Endothelial cell of umbilical vein (primary cell): ENCODE measurements at regions not wholly inside any gene's neighbourhood (a gene's known extent, or its start where the extent isn't known, plus 50 kb on each side); places are given as distances from the start of the nearest gene placed in this dataset.

Experiments
- BruUV-seq: library from RNA; stranded (reverse); fragments of 400-500 nt; replicated peaks from 2 replicates; lab custom pipeline; 2021; lab: Mats Ljungman, UMichigan
- CTCF ChIA-PET: fragments of 300-600, 350-600 bp; sonication (Branson Sonifier 250); formaldehyde crosslinking; loops from one replicate; lab custom pipeline; 2021; ENCODE audit warnings: antibody characterized with exemption, inconsistent platforms; lab: Charles Lee
- POLR2A ChIA-PET: fragments of 300-600, 350-600 bp; sonication (Branson Sonifier 250); formaldehyde crosslinking; loops from one replicate; lab custom pipeline; 2021; ENCODE audit warnings: antibody characterized with exemption, inconsistent platforms; lab: Charles Lee
- DNase-seq: peaks from one replicate; pipeline ENCODE4 v3.0.0-alpha.2; 2011; ENCODE audit warnings: low read depth, low spot score
- FAIRE-seq: peaks from 2 replicates; lab custom pipeline; 2011; peaks lifted over from hg19 to GRCh38; lab: Jason Lieb, UNC
- H2AFZ ChIP-seq: 2 replicates; pipeline ENCODE4 v1.6.0; 2012; ENCODE audit warnings: low read depth, low read length, control low read depth, inconsistent platforms
- H3K27ac ChIP-seq: 2 replicates; pipeline ENCODE4 v1.5.1; 2011; ENCODE audit warnings: low read depth, mild to moderate bottlenecking, control low read depth, low read length, moderate library complexity; ENCODE audit not compliant: insufficient read depth
- H3K27me3 ChIP-seq, 2 experiments: 2 replicates each; pipeline versions ENCODE4 v1.6.0 to v1.6.1; 2011; ENCODE audit warnings: low read length in 2 of 2, mixed read lengths in 1 of 2; ENCODE audit not compliant: control insufficient read depth in 2 of 2, insufficient read depth in 2 of 2
- H3K36me3 ChIP-seq, 2 experiments: 2 replicates in 1 of 2; 3 replicates in 1 of 2; pipeline ENCODE4 v1.5.1; 2011; ENCODE audit warnings: low read length in 2 of 2, mild to moderate bottlenecking in 1 of 2, moderate library complexity in 1 of 2; ENCODE audit not compliant: control insufficient read depth in 2 of 2, insufficient read depth in 2 of 2; ENCODE audit errors: extremely low read depth in 1 of 2
- H3K4me1 ChIP-seq: 3 replicates; pipeline ENCODE4 v1.5.1; 2011; ENCODE audit warnings: mild to moderate bottlenecking, low read length; ENCODE audit not compliant: control insufficient read depth, insufficient read depth; ENCODE audit errors: extremely low read depth
- H3K4me2 ChIP-seq: 2 replicates; pipeline ENCODE4 v1.6.1; 2011; ENCODE audit warnings: low read length, control low read depth, mixed read lengths; ENCODE audit not compliant: insufficient read depth
- H3K4me3 ChIP-seq, 3 experiments: fragments of 200-600 bp in 1 of 3; sonication (generic), shearing (Covaris generic) in 1 of 3; replicated peaks in 1 of 3; 2 replicates each; pipeline ENCODE4 v1.5.1; 2011 to 2016; ENCODE audit warnings: control low read depth in 3 of 3, low read length in 3 of 3, mild to moderate bottlenecking in 2 of 3, inconsistent platforms in 1 of 3, low read depth in 1 of 3, moderate library complexity in 1 of 3; ENCODE audit not compliant: insufficient read depth in 1 of 3
- H3K79me2 ChIP-seq: 2 replicates; pipeline ENCODE4 v1.6.0; 2012; ENCODE audit warnings: low read length, inconsistent platforms; ENCODE audit not compliant: control insufficient read depth, insufficient read depth
- H3K9ac ChIP-seq: replicated peaks from 2 replicates; pipeline ENCODE3; 2011; ENCODE audit warnings: low read length, control low read depth; ENCODE audit not compliant: insufficient read depth; ENCODE audit errors: extremely low read depth
- H3K9me1 ChIP-seq: replicated peaks from 3 replicates; pipeline ENCODE4 v1.6.0; 2011; ENCODE audit warnings: mild to moderate bottlenecking, low read length; ENCODE audit not compliant: control insufficient read depth, insufficient read depth; ENCODE audit errors: extremely low read depth
- H3K9me3 ChIP-seq: replicated peaks from 2 replicates; pipeline ENCODE4 v1.5.1; 2012; ENCODE audit warnings: low read length, inconsistent platforms; ENCODE audit not compliant: control insufficient read depth, insufficient read depth
- H4K20me1 ChIP-seq: replicated peaks from 2 replicates; pipeline ENCODE3; 2011; ENCODE audit warnings: mild to moderate bottlenecking, low read length; ENCODE audit not compliant: control insufficient read depth, insufficient read depth; ENCODE audit errors: extremely low read depth
- CTCF ChIP-seq, 2 donors: IDR thresholded peaks; 1 replicate in 1 of 2; 2 replicates in 1 of 2; pipeline ENCODE4 v1.5.1; 2011; ENCODE audit warnings: low read length in 2 of 2, mild to moderate bottlenecking in 2 of 2, moderate library complexity in 2 of 2, control low read depth in 1 of 2, inconsistent platforms in 1 of 2, low read depth in 1 of 2; ENCODE audit not compliant: insufficient read depth in 1 of 2; ENCODE audit errors: extremely low read depth in 1 of 2
- EZH2 ChIP-seq: IDR thresholded peaks from 2 replicates; pipeline ENCODE4 v1.6.1; 2012; ENCODE audit warnings: borderline replicate concordance, low read depth, mild to moderate bottlenecking, moderate library complexity, low read length, inconsistent platforms; ENCODE audit not compliant: severe bottlenecking
- FOS ChIP-seq: IDR thresholded peaks from 2 replicates; pipeline ENCODE4 v1.6.1; 2011; ENCODE audit warnings: mild to moderate bottlenecking, low read length, moderate library complexity, borderline replicate concordance; ENCODE audit not compliant: insufficient read depth
- GATA2 ChIP-seq: IDR thresholded peaks from 2 replicates; pipeline ENCODE4 v1.7.0; 2011; ENCODE audit warnings: low read depth, mild to moderate bottlenecking, moderate library complexity, mixed read lengths, low read length; ENCODE audit not compliant: insufficient read length, insufficient read depth
- JUN ChIP-seq: IDR thresholded peaks from 2 replicates; pipeline ENCODE4 v1.6.1; 2011; ENCODE audit warnings: borderline replicate concordance, low read depth; ENCODE audit not compliant: insufficient read length, insufficient read depth
- MAX ChIP-seq: IDR thresholded peaks from 2 replicates; pipeline ENCODE4 v1.6.1; 2011; ENCODE audit not compliant: insufficient read depth, insufficient read length
- MYC ChIP-seq: IDR thresholded peaks from one replicate; pipeline ENCODE4 v1.6.1; 2011; ENCODE audit warnings: mild to moderate bottlenecking, low read depth, low read length
- POLR2A ChIP-seq: IDR thresholded peaks from 2 replicates; pipeline ENCODE4 v1.6.1; 2012; ENCODE audit warnings: low read depth, mild to moderate bottlenecking, control low read depth, low read length
- POLR2AphosphoS5 ChIP-seq: IDR thresholded peaks from 2 replicates; pipeline ENCODE4 v1.6.1; 2012; ENCODE audit warnings: low read depth, mild to moderate bottlenecking, control low read depth, low read length, moderate library complexity; ENCODE audit not compliant: insufficient read depth
- dilution Hi-C: fragments of 300-500 bp; cut with MboI; formaldehyde crosslinking; loops from one replicate; pipeline ENCODE4 v1.15.0; 2019; ENCODE audit warnings: low sequenced_read_pairs; ENCODE audit not compliant: extremely low pct_ligation_motif_present
- intact Hi-C: fragments of 100-400 bp; cut with micrococcal nuclease; formaldehyde crosslinking; loops from one replicate; pipeline ENCODE4 v1.10.0; 2022

DNA sequence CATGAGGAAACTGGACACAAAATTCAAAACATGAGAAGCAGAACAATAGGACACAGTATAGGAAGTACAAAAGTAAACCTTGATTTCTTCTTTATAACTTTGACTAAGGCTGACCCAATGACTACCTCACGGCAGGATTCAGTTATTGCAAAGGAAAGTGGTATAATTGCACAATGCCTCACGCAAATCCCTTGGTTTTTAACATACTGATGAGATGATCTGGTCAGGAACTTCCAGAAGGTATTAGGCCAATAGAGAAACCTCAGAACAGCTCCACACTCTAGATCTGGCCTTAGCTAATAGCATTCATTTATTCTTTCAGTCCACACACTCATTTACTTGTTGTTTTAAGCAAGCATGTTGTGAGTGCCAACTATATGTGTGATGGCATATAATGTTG is 1526.9 kb upstream of the ACVR2A start:
- Histone ChIP-seq H3K9me3 (no peaks in the 10 kb centered on the region), H3K4me3 (no peak overlapping the region), H2AFZ (no peak overlapping the region), H3K9ac (no peak overlapping the region), H3K4me2 (no peak overlapping the region), H3K9me1 (no peaks in the 10 kb centered on the region), H3K36me3 (no peaks in the 10 kb centered on the region), H4K20me1 (no peaks in the 10 kb centered on the region), H3K79me2 (no peaks in the 10 kb centered on the region), H3K4me1 (peaks cover 7% of the 10 kb centered on the region), H3K27ac (no peak overlapping the region), H3K27me3 (no peaks in the 10 kb centered on the region)
- intact Hi-C loops = loop anchor here (10.0 kb wide), 3 partner anchors 723 to 1803 kb away; no protein-coding TSS in a partner anchor
- FAIRE-seq = no peak
- TF ChIP-seq JUN (no peak), EZH2 (no peak), FOS (no peak), POLR2AphosphoS5 (no peak), MYC (no peak), POLR2A (no peak), MAX (no peak), GATA2 (no peak), CTCF (IDR thresholded peaks at IDR 0.05; ENCODE audit: extremely low read depth in 1 of 2, insufficient read depth in 1 of 2, low read depth in 1 of 2, low read length in 2 of 2) (no peak)
- DNase-seq = no peak
- ChIA-PET CTCF (no interaction called here), POLR2A (no interaction called here)
- BruUV-seq = no TSS peak
- dilution Hi-C loops = no loop called here
